ENCODE measurements at regions not wholly inside any gene's neighbourhood (a gene's known extent, or its start where the extent isn't known, plus 50 kb on each side); places are given as distances from the start of the nearest gene placed in this dataset.

DNA sequence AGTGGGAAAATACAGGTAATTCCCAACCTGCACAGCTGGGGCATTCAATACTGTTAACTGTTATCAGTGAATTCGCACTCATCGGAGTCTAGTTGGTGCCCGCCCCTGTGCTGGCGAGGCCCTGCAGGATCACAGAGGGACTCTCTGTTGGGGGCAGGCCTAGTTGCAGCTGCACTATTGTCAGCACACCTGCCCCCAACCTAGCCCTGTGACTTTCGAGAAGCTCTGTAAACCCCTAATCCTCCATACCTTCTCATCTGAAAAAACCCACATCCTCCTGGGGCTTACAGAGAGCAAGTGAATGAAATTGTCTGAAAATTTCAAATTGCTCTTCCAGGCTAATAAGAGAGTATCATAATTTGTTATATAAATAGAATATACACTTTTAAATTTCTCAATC is 132.2 kb upstream of the NUDT4 start:
- H3K4me1 Mint-ChIP-seq (ENCODE audit: unreplicated experiment) = peaks cover 2% of the 10 kb centered on the region
- DNase-seq (ENCODE audit: low spot score) = no peak
- no peaks in the 10 kb centered on the region for H3K9me3 Mint-ChIP-seq (ENCODE audit: unreplicated experiment)
- no peak overlapping the region for H3K4me3 Mint-ChIP-seq (ENCODE audit: unreplicated experiment)
- TF ChIP-seq, protein P1, sequence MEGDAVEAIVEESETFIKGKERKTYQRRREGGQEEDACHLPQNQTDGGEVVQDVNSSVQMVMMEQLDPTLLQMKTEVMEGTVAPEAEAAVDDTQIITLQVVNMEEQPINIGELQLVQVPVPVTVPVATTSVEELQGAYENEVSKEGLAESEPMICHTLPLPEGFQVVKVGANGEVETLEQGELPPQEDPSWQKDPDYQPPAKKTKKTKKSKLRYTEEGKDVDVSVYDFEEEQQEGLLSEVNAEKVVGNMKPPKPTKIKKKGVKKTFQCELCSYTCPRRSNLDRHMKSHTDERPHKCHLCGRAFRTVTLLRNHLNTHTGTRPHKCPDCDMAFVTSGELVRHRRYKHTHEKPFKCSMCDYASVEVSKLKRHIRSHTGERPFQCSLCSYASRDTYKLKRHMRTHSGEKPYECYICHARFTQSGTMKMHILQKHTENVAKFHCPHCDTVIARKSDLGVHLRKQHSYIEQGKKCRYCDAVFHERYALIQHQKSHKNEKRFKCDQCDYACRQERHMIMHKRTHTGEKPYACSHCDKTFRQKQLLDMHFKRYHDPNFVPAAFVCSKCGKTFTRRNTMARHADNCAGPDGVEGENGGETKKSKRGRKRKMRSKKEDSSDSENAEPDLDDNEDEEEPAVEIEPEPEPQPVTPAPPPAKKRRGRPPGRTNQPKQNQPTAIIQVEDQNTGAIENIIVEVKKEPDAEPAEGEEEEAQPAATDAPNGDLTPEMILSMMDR (IDR thresholded peaks at IDR 0.05; ENCODE audit: unreplicated experiment) = no peak
- no peak overlapping the region for H3K27ac Mint-ChIP-seq (ENCODE audit: unreplicated experiment)
- no peaks in the 10 kb centered on the region for H3K36me3 Mint-ChIP-seq (ENCODE audit: low read depth, unreplicated experiment)
- no peaks in the 10 kb centered on the region for H3K27me3 Mint-ChIP-seq (ENCODE audit: unreplicated experiment)

DNA sequence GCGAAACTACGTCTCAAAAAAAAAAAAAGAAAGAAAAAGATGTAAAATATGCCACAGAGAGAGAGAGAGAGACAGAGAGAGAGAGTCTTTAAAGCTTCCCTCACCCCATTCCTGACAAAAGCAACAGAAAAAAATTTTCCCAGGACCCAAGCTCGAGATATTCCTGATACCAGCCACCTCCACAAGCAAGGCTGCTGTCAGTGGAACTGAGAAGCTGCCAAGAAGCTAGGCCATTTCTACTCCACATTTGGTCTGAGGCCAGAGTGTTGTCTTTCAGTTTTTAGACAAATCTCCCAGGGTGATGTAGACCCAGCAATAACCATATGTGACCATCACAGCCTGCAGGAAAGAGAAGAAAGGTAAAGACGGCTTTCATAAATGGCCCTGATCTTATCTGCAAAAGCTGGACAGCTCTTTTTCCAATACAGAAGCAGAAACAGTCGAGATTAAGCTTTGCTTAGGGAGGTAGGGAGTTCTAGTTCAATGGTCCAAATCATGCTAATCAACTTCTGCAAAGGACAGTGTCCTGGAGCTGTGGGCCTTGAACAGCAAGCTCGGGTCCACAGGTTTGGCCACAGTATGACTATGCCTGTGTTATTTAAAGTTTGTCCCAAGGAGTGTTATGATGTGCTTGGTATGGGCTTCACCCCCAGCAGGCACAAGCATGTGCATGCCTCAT is 130.3 kb upstream of the NUDT4 start:
- H3K27me3 Mint-ChIP-seq (ENCODE audit: unreplicated experiment) = no peaks in the 10 kb centered on the region
- TF ChIP-seq, protein P1 (IDR thresholded peaks at IDR 0.05; ENCODE audit: unreplicated experiment) = no peak
- H3K27ac Mint-ChIP-seq (ENCODE audit: unreplicated experiment) = no peak overlapping the region
- no peaks in the 10 kb centered on the region for H3K4me1 Mint-ChIP-seq (ENCODE audit: unreplicated experiment)
- no peaks in the 10 kb centered on the region for H3K36me3 Mint-ChIP-seq (ENCODE audit: low read depth, unreplicated experiment)
- no peaks in the 10 kb centered on the region for H3K9me3 Mint-ChIP-seq (ENCODE audit: unreplicated experiment)
- no peak for DNase-seq (ENCODE audit: low spot score)
- H3K4me3 Mint-ChIP-seq (ENCODE audit: unreplicated experiment) = no peak overlapping the region

DNA sequence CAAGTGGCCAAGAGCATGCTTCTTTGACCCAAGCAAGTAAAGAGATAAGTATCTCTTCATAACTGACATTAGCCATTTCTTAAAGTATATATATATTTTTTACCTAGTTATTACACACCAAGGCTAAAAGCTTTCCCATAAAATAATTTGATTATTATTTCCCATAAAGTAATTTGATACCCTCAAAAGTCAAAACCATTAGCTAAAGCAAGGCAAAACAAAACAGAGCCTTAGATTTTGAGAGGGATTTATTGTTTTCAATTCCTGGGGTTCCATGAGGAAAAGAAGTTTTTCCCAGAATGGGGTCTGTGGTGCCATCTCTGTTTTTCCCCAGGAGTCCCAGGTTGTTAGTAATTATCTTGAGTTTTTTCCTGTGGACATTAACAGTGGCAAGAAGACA is 125.5 kb upstream of the NUDT4 start:
- no peak for DNase-seq (ENCODE audit: low spot score)
- peaks cover 7% of the 10 kb centered on the region for H3K9me3 Mint-ChIP-seq (ENCODE audit: unreplicated experiment)
- H3K36me3 Mint-ChIP-seq (ENCODE audit: low read depth, unreplicated experiment) = peaks cover 11% of the 10 kb centered on the region
- no peaks in the 10 kb centered on the region for H3K4me1 Mint-ChIP-seq (ENCODE audit: unreplicated experiment)
- H3K27me3 Mint-ChIP-seq (ENCODE audit: unreplicated experiment) = peaks cover 2% of the 10 kb centered on the region
- TF ChIP-seq, protein P1 (IDR thresholded peaks at IDR 0.05; ENCODE audit: unreplicated experiment) = no peak
- no peak overlapping the region for H3K27ac Mint-ChIP-seq (ENCODE audit: unreplicated experiment)
- no peak overlapping the region for H3K4me3 Mint-ChIP-seq (ENCODE audit: unreplicated experiment)

DNA sequence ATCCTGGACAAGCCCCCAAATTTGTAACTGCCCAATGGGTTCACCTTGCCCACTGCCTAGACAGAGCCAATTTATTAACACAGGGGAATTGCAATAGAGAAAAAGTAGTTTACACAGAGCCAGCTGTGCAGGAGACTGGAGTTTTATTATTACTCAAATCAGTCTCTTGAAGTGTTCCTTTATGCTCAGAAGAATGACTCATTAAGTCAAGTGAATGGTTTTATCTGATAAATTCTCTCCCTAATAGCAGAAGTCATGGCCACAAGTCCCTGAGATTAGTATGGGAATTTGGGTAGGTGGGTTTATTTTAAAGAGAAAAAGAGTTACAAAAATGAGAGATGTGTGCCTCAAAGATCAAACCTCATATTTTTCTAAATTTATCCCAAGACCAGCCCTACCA is 122.8 kb upstream of the NUDT4 start:
- peaks cover 2% of the 10 kb centered on the region for H3K27me3 Mint-ChIP-seq (ENCODE audit: unreplicated experiment)
- H3K36me3 Mint-ChIP-seq (ENCODE audit: low read depth, unreplicated experiment) = peaks cover 11% of the 10 kb centered on the region
- peaks cover 7% of the 10 kb centered on the region for H3K9me3 Mint-ChIP-seq (ENCODE audit: unreplicated experiment)
- no peak for DNase-seq (ENCODE audit: low spot score)
- H3K4me3 Mint-ChIP-seq (ENCODE audit: unreplicated experiment) = no peak overlapping the region
- no peaks in the 10 kb centered on the region for H3K4me1 Mint-ChIP-seq (ENCODE audit: unreplicated experiment)
- TF ChIP-seq, protein P1 (IDR thresholded peaks at IDR 0.05; ENCODE audit: unreplicated experiment) = no peak
- H3K27ac Mint-ChIP-seq (ENCODE audit: unreplicated experiment) = no peak overlapping the region

DNA sequence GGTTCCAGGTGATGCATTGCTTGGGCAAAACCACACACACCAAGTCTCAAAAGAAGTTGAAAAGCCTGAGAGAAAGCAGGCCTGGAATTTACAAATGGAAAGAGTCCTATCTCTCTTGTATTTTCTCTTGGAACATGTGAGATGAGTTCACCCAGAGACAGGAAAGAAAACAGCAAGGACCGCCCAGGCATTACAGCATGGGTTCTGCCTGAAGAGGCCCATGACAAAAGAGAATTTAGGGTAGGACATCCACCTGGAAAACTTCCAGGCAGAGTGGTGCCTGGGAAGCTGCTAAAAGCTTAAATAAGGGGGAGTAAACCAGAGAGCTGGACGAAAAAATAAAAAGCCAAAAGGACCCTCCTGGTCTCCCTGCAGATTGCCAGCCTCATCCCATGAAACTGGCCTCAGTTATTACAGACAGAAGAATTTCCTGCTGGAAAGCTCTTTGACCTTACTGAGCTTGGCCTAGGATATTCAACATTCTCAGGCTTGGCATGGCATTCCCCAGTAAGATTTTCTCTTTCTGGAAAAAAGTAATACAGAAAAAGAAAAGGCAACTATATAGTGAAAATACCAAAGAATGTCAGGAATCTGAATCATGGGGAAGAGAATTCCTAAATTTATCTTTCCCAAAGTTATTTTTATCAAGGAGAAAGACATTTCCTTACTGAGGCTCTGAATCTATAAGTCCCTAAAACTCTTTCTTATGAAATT is 121.3 kb upstream of the NUDT4 start:
- no peak for DNase-seq (ENCODE audit: low spot score)
- H3K36me3 Mint-ChIP-seq (ENCODE audit: low read depth, unreplicated experiment) = peaks cover 11% of the 10 kb centered on the region
- H3K9me3 Mint-ChIP-seq (ENCODE audit: unreplicated experiment) = peaks cover 7% of the 10 kb centered on the region
- H3K4me1 Mint-ChIP-seq (ENCODE audit: unreplicated experiment) = peaks cover 3% of the 10 kb centered on the region
- H3K27ac Mint-ChIP-seq (ENCODE audit: unreplicated experiment) = no peak overlapping the region
- H3K4me3 Mint-ChIP-seq (ENCODE audit: unreplicated experiment) = no peak overlapping the region
- TF ChIP-seq, protein P1 (IDR thresholded peaks at IDR 0.05; ENCODE audit: unreplicated experiment) = no peak
- peaks cover 2% of the 10 kb centered on the region for H3K27me3 Mint-ChIP-seq (ENCODE audit: unreplicated experiment)

Measured in endothelial cell (in vitro differentiated cells).